ENCODE measurements at regions not wholly inside any gene's neighbourhood (a gene's known extent, or its start where the extent isn't known, plus 50 kb on each side); places are given as distances from the start of the nearest gene placed in this dataset. TPM values are rescaled to one million over a fixed set of nuclear protein-coding genes. Genes with fewer than 3 reads are reported as not detected.

- Mint-ChIP-seq H3K4me3 (no peak overlapping the region), H3K27ac (no peak overlapping the region), H3K4me1 (no peaks in the 10 kb centered on the region), H3K27me3 (no peaks in the 10 kb centered on the region), H3K9me3 (peaks cover 0 to 2% (median 0%) of the 10 kb centered on the region in 9 donors), H3K36me3 (no peaks in the 10 kb centered on the region)
- DNase-seq (no peak), ATAC-seq (no peak)
- POLR2A ChIA-PET, result no interaction called here
Measured at GRCh38 chr5:129384736-129385135, 75.4 kb upstream of the ADAMTS19 start.

DNA sequence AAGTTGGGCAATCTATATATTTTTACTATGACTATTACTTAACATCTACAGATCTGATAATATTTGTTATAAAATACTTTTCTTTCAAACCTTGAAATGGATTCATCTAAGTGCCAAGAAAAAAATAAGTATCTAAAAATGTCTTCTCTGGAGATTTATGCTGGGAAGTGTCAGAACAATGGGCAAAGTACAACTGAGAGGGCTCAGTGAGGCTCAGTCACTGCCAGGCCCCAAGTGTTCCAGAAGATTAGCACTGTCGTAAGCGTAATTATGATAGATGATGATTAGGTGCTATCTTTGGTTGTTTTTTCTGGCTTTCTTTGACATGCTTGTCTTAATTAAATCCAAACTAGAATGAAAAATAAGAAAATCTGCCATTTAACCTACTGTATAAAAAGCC is 72.2 kb upstream of the ADAMTS19 start:
- Mint-ChIP-seq H3K27ac (no peak overlapping the region), H3K27me3 (no peaks in the 10 kb centered on the region), H3K9me3 (peaks cover 0 to 2% (median 0%) of the 10 kb centered on the region in 9 donors), H3K4me1 (no peaks in the 10 kb centered on the region), H3K4me3 (no peak overlapping the region), H3K36me3 (no peaks in the 10 kb centered on the region)
- POLR2A ChIA-PET, result no interaction called here
- DNase-seq (no peak), ATAC-seq (no peak)

- no peak for DNase-seq
- H3K27me3 Mint-ChIP-seq, result no peaks in the 10 kb centered on the region
- ATAC-seq, result no peak
- POLR2A ChIA-PET, result no interaction called here
- peaks cover 2 to 26% (median 8%) of the 10 kb centered on the region in 9 donors for H3K9me3 Mint-ChIP-seq
- H3K4me1 Mint-ChIP-seq, result no peaks in the 10 kb centered on the region
- no peak overlapping the region for H3K4me3 Mint-ChIP-seq
- no peak overlapping the region for H3K27ac Mint-ChIP-seq
- peaks cover 0 to 4% (median 2%) of the 10 kb centered on the region in 3 donors for H3K36me3 Mint-ChIP-seq
Measured at GRCh38 chr5:129392681-129393080, 67.4 kb upstream of the ADAMTS19 start.

DNA sequence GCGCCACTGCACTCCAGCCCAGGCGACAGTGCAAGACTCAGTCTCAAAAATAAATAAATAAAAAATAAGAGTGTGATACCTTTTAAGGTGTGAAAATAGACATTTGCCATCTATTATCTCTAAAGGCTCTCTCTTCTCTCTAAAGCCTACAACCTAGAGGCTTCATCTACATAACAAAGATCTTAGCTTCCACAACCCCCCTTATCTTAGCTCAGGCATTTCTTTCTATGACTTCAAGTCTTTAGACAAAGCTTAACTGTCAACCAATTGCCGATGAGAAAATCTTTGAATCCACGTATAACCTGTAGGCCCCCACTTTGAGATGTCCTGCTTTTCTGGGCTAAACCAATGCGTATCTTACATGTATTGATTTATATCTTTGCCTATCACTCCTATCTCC is 64.9 kb upstream of the ADAMTS19 start:
- no peak for DNase-seq
- Mint-ChIP-seq H3K4me1 (no peaks in the 10 kb centered on the region), H3K36me3 (peaks cover 0 to 4% (median 2%) of the 10 kb centered on the region in 3 donors), H3K27ac (no peak overlapping the region), H3K9me3 (peaks cover 2 to 26% (median 9%) of the 10 kb centered on the region in 9 donors), H3K27me3 (no peaks in the 10 kb centered on the region), H3K4me3 (no peak overlapping the region)
- ATAC-seq, result no peak
- POLR2A ChIA-PET, result no interaction called here

- no peak for ATAC-seq
- POLR2A ChIA-PET, result no interaction called here
- Mint-ChIP-seq H3K9me3 (peaks cover 2 to 26% (median 9%) of the 10 kb centered on the region in 9 donors), H3K4me1 (no peaks in the 10 kb centered on the region), H3K27me3 (no peaks in the 10 kb centered on the region), H3K36me3 (peaks cover 0 to 4% (median 2%) of the 10 kb centered on the region in 3 donors), H3K27ac (no peak overlapping the region), H3K4me3 (no peak overlapping the region)
- no peak for DNase-seq
Measured at GRCh38 chr5:129398026-129398678, 61.9 kb upstream of the ADAMTS19 start.

DNA sequence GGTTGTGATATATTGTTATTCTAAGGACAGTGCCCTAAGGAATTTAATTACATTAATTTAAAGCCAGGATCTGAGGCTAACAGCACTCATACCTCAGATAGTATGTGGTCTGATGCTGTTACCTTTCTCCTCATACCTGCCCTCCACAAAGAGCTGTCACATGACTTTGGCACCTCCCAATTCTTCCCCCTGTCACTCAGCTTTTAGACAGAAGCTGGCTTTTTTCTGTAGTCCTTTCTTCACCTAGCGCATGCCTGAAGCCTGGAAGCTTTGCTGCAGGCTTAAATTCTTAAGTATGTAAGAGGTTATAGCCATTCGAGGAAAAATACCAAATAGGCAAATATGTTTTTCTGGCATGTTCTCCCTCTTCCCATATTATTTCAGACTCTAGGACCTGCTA is 61.0 kb upstream of the ADAMTS19 start:
- Mint-ChIP-seq H3K4me1 (no peaks in the 10 kb centered on the region), H3K9me3 (peaks cover 2 to 26% (median 9%) of the 10 kb centered on the region in 9 donors), H3K27me3 (no peaks in the 10 kb centered on the region), H3K4me3 (no peak overlapping the region), H3K36me3 (peaks cover 0 to 4% (median 2%) of the 10 kb centered on the region in 3 donors), H3K27ac (no peak overlapping the region)
- DNase-seq, result no peak
- ATAC-seq, result no peak
- POLR2A ChIA-PET, result no interaction called here

DNA sequence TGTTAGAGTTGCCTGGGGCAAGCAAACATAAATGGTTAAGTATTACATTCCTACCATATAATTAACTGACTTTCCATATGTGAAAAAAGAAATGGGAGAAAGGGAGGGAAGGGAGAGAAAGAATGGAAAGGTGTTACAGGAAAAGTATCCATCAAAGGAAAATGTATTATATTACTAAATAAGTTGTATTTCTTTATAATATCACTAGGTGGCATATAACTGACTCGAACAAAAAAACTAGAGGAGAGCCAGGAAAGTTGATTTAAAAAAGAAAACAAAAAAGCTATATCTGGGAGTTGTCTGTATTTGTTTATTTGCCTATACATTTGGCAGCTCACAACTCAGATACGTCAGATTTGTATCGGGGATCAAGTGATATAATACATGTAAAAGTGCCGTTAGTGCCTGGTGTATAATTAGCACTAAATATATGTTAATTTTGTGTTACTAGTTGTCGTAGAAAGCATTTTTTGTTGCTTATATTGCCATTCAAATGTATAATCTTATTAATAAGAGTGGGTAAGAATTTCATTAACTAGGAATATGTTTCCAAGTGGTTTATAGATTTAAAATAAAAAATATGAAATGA is 59.6 kb upstream of the ADAMTS19 start:
- no peak for DNase-seq
- peaks cover 2 to 20% (median 9%) of the 10 kb centered on the region in 9 donors for H3K9me3 Mint-ChIP-seq
- no peak for ATAC-seq
- POLR2A ChIA-PET, result no interaction called here
- no peak overlapping the region for H3K27ac Mint-ChIP-seq
- no peak overlapping the region for H3K4me3 Mint-ChIP-seq
- no peaks in the 10 kb centered on the region for H3K4me1 Mint-ChIP-seq
- no peaks in the 10 kb centered on the region for H3K27me3 Mint-ChIP-seq
- peaks cover 0 to 4% (median 0%) of the 10 kb centered on the region in 3 donors for H3K36me3 Mint-ChIP-seq

- no peak overlapping the region for H3K4me3 Mint-ChIP-seq
- H3K36me3 Mint-ChIP-seq, result no peaks in the 10 kb centered on the region
- no peak for ATAC-seq
- POLR2A ChIA-PET, result no interaction called here
- H3K27me3 Mint-ChIP-seq, result peaks cover 0 to 4% (median 0%) of the 10 kb centered on the region in 5 donors
- DNase-seq, result no peak
- no peaks in the 10 kb centered on the region for H3K4me1 Mint-ChIP-seq
- H3K9me3 Mint-ChIP-seq, result peaks cover 0 to 2% (median 0%) of the 10 kb centered on the region in 9 donors
- no peak overlapping the region for H3K27ac Mint-ChIP-seq
Measured at GRCh38 chr5:129405222-129405621, 54.9 kb upstream of the ADAMTS19 start.

DNA sequence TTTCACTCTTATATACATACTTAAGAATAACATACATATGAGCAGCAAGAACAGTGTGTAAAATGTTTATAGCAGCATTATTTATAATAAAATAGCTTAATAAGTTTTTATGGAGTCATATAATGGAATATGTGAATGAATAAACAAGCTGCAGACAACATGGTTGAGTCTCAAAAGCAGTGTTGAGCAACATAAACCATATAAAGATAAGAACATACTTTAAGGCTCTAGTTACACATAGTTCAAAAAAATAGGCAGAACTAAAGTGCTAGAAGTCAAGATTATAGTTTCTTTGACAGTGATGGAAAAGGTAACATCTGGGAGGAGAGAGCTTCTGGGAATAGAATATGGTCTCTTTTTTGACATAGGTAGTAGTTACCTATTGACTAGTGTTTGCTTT is 53.7 kb upstream of the ADAMTS19 start:
- ATAC-seq, result no peak
- POLR2A ChIA-PET, result no interaction called here

More for the DNA sequence above, 53.7 kb upstream of the ADAMTS19 start:
- peaks cover 0 to 4% (median 0%) of the 10 kb centered on the region in 5 donors for H3K27me3 Mint-ChIP-seq
- H3K4me3 Mint-ChIP-seq, result no peak overlapping the region
- H3K9me3 Mint-ChIP-seq, result no peaks in the 10 kb centered on the region
- no peak for DNase-seq
- H3K27ac Mint-ChIP-seq, result no peak overlapping the region
- no peaks in the 10 kb centered on the region for H3K36me3 Mint-ChIP-seq
- no peaks in the 10 kb centered on the region for H3K4me1 Mint-ChIP-seq

Small RNA genes in the stretch of these regions (microRNA-seq; reads per million reads assigned to microRNA genes)
- not detected for gene MIR4460 (ENCODE audit: borderline microRNAs expressed)
